ENCODE measurements at regions not wholly inside any gene's neighbourhood (a gene's known extent, or its start where the extent isn't known, plus 50 kb on each side); places are given as distances from the start of the nearest gene placed in this dataset.
"Not testable (repeated sequence)": the region's sequence is repeated elsewhere in the genome, so short reads cannot be mapped to it uniquely, and the experiment has no call there.

GRCh38 chr21:23806966-23807548 lies 1800.2 kb downstream of the MRPL39 start:
- H3K9me3 Mint-ChIP-seq; ATAC-seq; H3K27ac Mint-ChIP-seq; H3K36me3 Mint-ChIP-seq; DNase-seq (ENCODE audit: low spot score); H3K4me1 Mint-ChIP-seq (ENCODE audit: low read depth in 2 of 2); H3K4me3 Mint-ChIP-seq; H3K27me3 Mint-ChIP-seq: not testable (repeated sequence)

- H3K27me3 Mint-ChIP-seq: no peaks in the 10 kb centered on the region
- DNase-seq (ENCODE audit: low spot score) (no peak), ATAC-seq (no peak)
- H3K4me1 Mint-ChIP-seq (ENCODE audit: low read depth in 2 of 2): no peaks in the 10 kb centered on the region
- H3K9me3 Mint-ChIP-seq: peaks cover 6% of the 10 kb centered on the region
- peaks cover 4% of the 10 kb centered on the region for H3K36me3 Mint-ChIP-seq
- H3K4me3 Mint-ChIP-seq: no peak overlapping the region
- no peak overlapping the region for H3K27ac Mint-ChIP-seq
Observed at GRCh38 chr21:23804866-23805265, 1802.4 kb downstream of the MRPL39 start.

- peaks cover 12% of the 10 kb centered on the region for H3K9me3 Mint-ChIP-seq
- no peaks in the 10 kb centered on the region for H3K27me3 Mint-ChIP-seq
- ATAC-seq (no peak), DNase-seq (ENCODE audit: low spot score) (no peak)
- H3K36me3 Mint-ChIP-seq: peaks cover 4% of the 10 kb centered on the region
- no peak overlapping the region for H3K4me3 Mint-ChIP-seq
- H3K27ac Mint-ChIP-seq: no peak overlapping the region
- no peaks in the 10 kb centered on the region for H3K4me1 Mint-ChIP-seq (ENCODE audit: low read depth in 2 of 2)
Observed at GRCh38 chr21:23801292-23801691, 1806.0 kb downstream of the MRPL39 start.

- DNase-seq (ENCODE audit: low spot score): no peak
- H3K9me3 Mint-ChIP-seq: peaks cover 9% of the 10 kb centered on the region
- no peak overlapping the region for H3K27ac Mint-ChIP-seq
- H3K4me1 Mint-ChIP-seq (ENCODE audit: low read depth in 2 of 2): no peaks in the 10 kb centered on the region
- no peaks in the 10 kb centered on the region for H3K27me3 Mint-ChIP-seq
- H3K36me3 Mint-ChIP-seq: no peaks in the 10 kb centered on the region
- no peak for ATAC-seq
- H3K4me3 Mint-ChIP-seq: no peak overlapping the region
Observed at GRCh38 chr21:23799376-23799775, 1807.9 kb downstream of the MRPL39 start.

- Mint-ChIP-seq H3K4me1 (ENCODE audit: low read depth in 2 of 2) (no peaks in the 10 kb centered on the region), H3K27me3 (no peaks in the 10 kb centered on the region), H3K4me3 (no peak overlapping the region), H3K36me3 (no peaks in the 10 kb centered on the region), H3K27ac (no peak overlapping the region), H3K9me3 (peaks cover 3% of the 10 kb centered on the region)
- DNase-seq (ENCODE audit: low spot score) (no peak), ATAC-seq (no peak)
Observed at GRCh38 chr21:23792300-23792699, 1815.0 kb downstream of the MRPL39 start.

GRCh38 chr21:23789864-23790263 lies 1817.4 kb downstream of the MRPL39 start:
- H3K4me3 Mint-ChIP-seq: no peak overlapping the region
- no peak for ATAC-seq
- H3K27me3 Mint-ChIP-seq: no peaks in the 10 kb centered on the region
- no peak overlapping the region for H3K27ac Mint-ChIP-seq
- H3K9me3 Mint-ChIP-seq: peaks cover 3% of the 10 kb centered on the region
- no peaks in the 10 kb centered on the region for H3K4me1 Mint-ChIP-seq (ENCODE audit: low read depth in 2 of 2)
- no peaks in the 10 kb centered on the region for H3K36me3 Mint-ChIP-seq
- DNase-seq (ENCODE audit: low spot score): no peak

GRCh38 chr21:23780326-23780725 lies 1827.0 kb downstream of the MRPL39 start:
- no peak for DNase-seq (ENCODE audit: low spot score)
- Mint-ChIP-seq H3K4me3 (no peak overlapping the region), H3K36me3 (no peaks in the 10 kb centered on the region), H3K27ac (no peak overlapping the region), H3K9me3 (peaks cover 4% of the 10 kb centered on the region), H3K4me1 (ENCODE audit: low read depth in 2 of 2) (no peaks in the 10 kb centered on the region), H3K27me3 (no peaks in the 10 kb centered on the region)
- ATAC-seq: no peak

- Mint-ChIP-seq H3K4me3 (no peak overlapping the region), H3K4me1 (ENCODE audit: low read depth in 2 of 2) (no peaks in the 10 kb centered on the region), H3K36me3 (peaks cover 5% of the 10 kb centered on the region), H3K9me3 (peaks cover 6% of the 10 kb centered on the region), H3K27me3 (no peaks in the 10 kb centered on the region), H3K27ac (no peak overlapping the region)
- DNase-seq (ENCODE audit: low spot score) (no peak), ATAC-seq (no peak)
Observed at GRCh38 chr21:23743821-23744220, 1863.5 kb downstream of the MRPL39 start.

- ATAC-seq: no peak
- DNase-seq (ENCODE audit: low spot score): no peak
- Mint-ChIP-seq H3K4me3 (no peak overlapping the region), H3K27ac (no peak overlapping the region), H3K4me1 (ENCODE audit: low read depth in 2 of 2) (no peaks in the 10 kb centered on the region), H3K36me3 (no peaks in the 10 kb centered on the region), H3K9me3 (peaks cover 5% of the 10 kb centered on the region), H3K27me3 (no peaks in the 10 kb centered on the region)
Observed at GRCh38 chr21:23740463-23740862, 1866.8 kb downstream of the MRPL39 start.

- Mint-ChIP-seq H3K9me3 (peaks cover 3% of the 10 kb centered on the region), H3K4me3 (no peak overlapping the region), H3K4me1 (ENCODE audit: low read depth in 2 of 2) (no peaks in the 10 kb centered on the region), H3K27ac (no peak overlapping the region), H3K27me3 (no peaks in the 10 kb centered on the region), H3K36me3 (no peaks in the 10 kb centered on the region)
- DNase-seq (ENCODE audit: low spot score) (no peak), ATAC-seq (no peak)
Observed at GRCh38 chr21:23732776-23733175, 1874.5 kb downstream of the MRPL39 start.

- Mint-ChIP-seq H3K27me3 (no peaks in the 10 kb centered on the region), H3K27ac (no peak overlapping the region), H3K9me3 (peaks cover 3% of the 10 kb centered on the region), H3K4me1 (ENCODE audit: low read depth in 2 of 2) (no peaks in the 10 kb centered on the region), H3K36me3 (no peaks in the 10 kb centered on the region), H3K4me3 (no peak overlapping the region)
- DNase-seq (ENCODE audit: low spot score) (no peak), ATAC-seq (no peak)
Observed at GRCh38 chr21:23729331-23729730, 1878.0 kb downstream of the MRPL39 start.

- peaks cover 5% of the 10 kb centered on the region for H3K36me3 Mint-ChIP-seq
- DNase-seq (ENCODE audit: low spot score) (no peak), ATAC-seq (no peak)
- H3K4me1 Mint-ChIP-seq (ENCODE audit: low read depth in 2 of 2): no peaks in the 10 kb centered on the region
- no peak overlapping the region for H3K4me3 Mint-ChIP-seq
- peaks cover 11% of the 10 kb centered on the region for H3K9me3 Mint-ChIP-seq
- H3K27me3 Mint-ChIP-seq: no peaks in the 10 kb centered on the region
- no peak overlapping the region for H3K27ac Mint-ChIP-seq
Observed at GRCh38 chr21:23725576-23725975, 1881.7 kb downstream of the MRPL39 start.

- H3K9me3 Mint-ChIP-seq: peaks cover 16% of the 10 kb centered on the region
- DNase-seq (ENCODE audit: low spot score): no peak
- no peak overlapping the region for H3K27ac Mint-ChIP-seq
- H3K27me3 Mint-ChIP-seq: no peaks in the 10 kb centered on the region
- no peak for ATAC-seq
- no peak overlapping the region for H3K4me3 Mint-ChIP-seq
- peaks cover 5% of the 10 kb centered on the region for H3K36me3 Mint-ChIP-seq
- no peaks in the 10 kb centered on the region for H3K4me1 Mint-ChIP-seq (ENCODE audit: low read depth in 2 of 2)
Observed at GRCh38 chr21:23718446-23719285, 1888.6 kb downstream of the MRPL39 start.

- Mint-ChIP-seq H3K27ac (no peak overlapping the region), H3K27me3 (no peaks in the 10 kb centered on the region), H3K36me3 (no peaks in the 10 kb centered on the region), H3K4me1 (ENCODE audit: low read depth in 2 of 2) (no peaks in the 10 kb centered on the region), H3K9me3 (peaks cover 4% of the 10 kb centered on the region), H3K4me3 (no peak overlapping the region)
- ATAC-seq: no peak
- DNase-seq (ENCODE audit: low spot score): no peak
Observed at GRCh38 chr21:23712166-23712565, 1895.1 kb downstream of the MRPL39 start.
